Activated naive CD4-positive, alpha-beta T cell treated with anti-CD3 and anti-CD28 coated beads, Interleukin-2, amount 50 U/mL, for 72 hours (primary cell): ENCODE measurements at regions not wholly inside any gene's neighbourhood (a gene's known extent, or its start where the extent isn't known, plus 50 kb on each side); places are given as distances from the start of the nearest gene placed in this dataset.
"Not testable (repeated sequence)": the region's sequence is repeated elsewhere in the genome, so short reads cannot be mapped to it uniquely, and the experiment has no call there.

ENCODE experiments used
- ATAC-seq, 2 donors: fragments of 150-1000 bp; cut with Tn5 transposase; 2 replicates each; pipeline ENCODE4 v1.10.0; 2021; ENCODE audit warnings: mild to moderate bottlenecking in 2 of 2, moderate library complexity in 2 of 2
- DNase-seq, 2 donors: peaks; one replicate each; pipeline ENCODE4 v3.0.0; 2021 to 2022; ENCODE audit warnings: low spot score in 2 of 2
- H3K27ac Mint-ChIP-seq, 2 donors: one replicate each; pipeline ENCODE4 v1.8.0; 2022; ENCODE audit warnings: mild to moderate bottlenecking in 2 of 2, mixed read lengths in 2 of 2
- H3K36me3 Mint-ChIP-seq, 2 donors: one replicate each; pipeline ENCODE4 v1.8.0; 2022; ENCODE audit warnings: mixed read lengths in 2 of 2
- H3K9me3 Mint-ChIP-seq, 2 donors: one replicate each; pipeline ENCODE4 v1.8.0; 2022; ENCODE audit warnings: mixed read lengths in 2 of 2

GRCh38 chr5:171710451-171711024 is 75.1 kb upstream of the SMIM23 start:
- ATAC-seq (no peak), DNase-seq (no peak)
- H3K9me3 Mint-ChIP-seq, result no peaks in the 10 kb centered on the region
- H3K36me3 Mint-ChIP-seq, result no peaks in the 10 kb centered on the region
- H3K27ac Mint-ChIP-seq, result no peak overlapping the region

- no peak for DNase-seq
- no peak overlapping the region for H3K27ac Mint-ChIP-seq
- no peak for ATAC-seq
- H3K9me3 Mint-ChIP-seq, result no peaks in the 10 kb centered on the region
- H3K36me3 Mint-ChIP-seq, result no peaks in the 10 kb centered on the region
Measured at GRCh38 chr5:171711571-171711970, 74.0 kb upstream of the SMIM23 start.

DNA sequence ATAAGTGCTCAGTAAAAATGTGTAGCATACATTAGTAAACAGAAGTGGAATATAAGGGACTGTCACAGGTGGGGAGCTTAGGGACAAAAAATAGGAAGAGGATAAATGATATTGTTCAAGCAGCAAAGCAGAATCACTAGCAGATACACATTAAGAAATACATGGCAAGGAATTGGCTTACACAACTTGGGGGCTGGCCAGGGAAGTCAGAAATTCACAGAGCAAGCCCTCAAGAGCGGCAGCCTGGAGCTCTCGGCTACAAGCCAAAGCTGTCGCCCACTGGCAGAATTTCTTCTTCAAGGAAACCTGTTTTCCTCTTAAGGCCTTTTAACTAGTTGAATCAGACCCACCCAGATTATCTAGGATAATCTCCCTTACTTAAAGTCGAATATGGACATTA is 73.0 kb upstream of the SMIM23 start:
- no peak overlapping the region for H3K27ac Mint-ChIP-seq
- ATAC-seq (no peak), DNase-seq (no peak)
- H3K9me3 Mint-ChIP-seq, result no peaks in the 10 kb centered on the region
- no peaks in the 10 kb centered on the region for H3K36me3 Mint-ChIP-seq

- Mint-ChIP-seq H3K27ac (no peak overlapping the region), H3K9me3 (no peaks in the 10 kb centered on the region), H3K36me3 (no peaks in the 10 kb centered on the region)
- ATAC-seq, result no peak
- no peak for DNase-seq
Measured at GRCh38 chr5:171713152-171713551, 72.5 kb upstream of the SMIM23 start.

DNA sequence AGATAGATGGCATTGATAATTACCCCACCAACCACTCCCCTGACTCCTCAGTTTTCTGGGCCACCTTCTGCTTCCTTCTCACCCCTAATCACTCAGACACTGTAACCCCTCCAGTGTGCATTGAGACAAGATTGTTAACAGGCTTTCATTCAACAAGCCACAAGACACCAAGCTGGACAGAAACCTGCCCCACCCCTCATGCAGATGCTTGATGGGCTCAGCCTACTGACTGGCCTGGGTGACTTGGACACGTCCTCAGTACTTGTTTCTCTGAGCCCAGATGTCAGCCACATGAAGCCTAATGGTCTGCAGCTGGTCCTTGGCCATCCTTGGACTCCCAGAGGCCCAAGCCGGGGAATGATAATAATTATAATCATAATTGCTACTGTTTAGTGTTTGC is 71.4 kb upstream of the SMIM23 start:
- H3K27ac Mint-ChIP-seq, result no peak overlapping the region
- no peak for DNase-seq
- no peak for ATAC-seq
- no peaks in the 10 kb centered on the region for H3K9me3 Mint-ChIP-seq
- H3K36me3 Mint-ChIP-seq, result no peaks in the 10 kb centered on the region

DNA sequence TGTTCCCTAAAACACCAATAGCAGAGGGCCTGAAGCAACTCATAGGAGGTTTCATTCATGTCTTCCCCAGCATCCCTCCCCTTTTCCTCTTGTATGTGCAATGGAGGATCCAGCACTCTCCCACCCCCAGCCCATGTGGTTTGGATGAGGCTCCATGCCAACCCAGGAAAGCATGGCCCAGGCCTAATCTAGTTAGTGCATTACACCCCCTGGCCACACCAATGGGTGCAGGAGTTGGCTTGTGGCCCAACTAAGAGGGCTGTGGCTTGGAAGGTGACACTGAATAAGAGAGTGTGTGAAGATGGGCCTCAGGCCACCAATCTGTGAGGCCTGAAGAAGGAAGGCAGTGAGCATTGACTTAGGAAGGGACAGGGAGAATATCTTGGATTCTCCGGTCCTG is 70.8 kb upstream of the SMIM23 start:
- ATAC-seq (no peak), DNase-seq (no peak)
- no peaks in the 10 kb centered on the region for H3K36me3 Mint-ChIP-seq
- no peaks in the 10 kb centered on the region for H3K9me3 Mint-ChIP-seq
- no peak overlapping the region for H3K27ac Mint-ChIP-seq

DNA sequence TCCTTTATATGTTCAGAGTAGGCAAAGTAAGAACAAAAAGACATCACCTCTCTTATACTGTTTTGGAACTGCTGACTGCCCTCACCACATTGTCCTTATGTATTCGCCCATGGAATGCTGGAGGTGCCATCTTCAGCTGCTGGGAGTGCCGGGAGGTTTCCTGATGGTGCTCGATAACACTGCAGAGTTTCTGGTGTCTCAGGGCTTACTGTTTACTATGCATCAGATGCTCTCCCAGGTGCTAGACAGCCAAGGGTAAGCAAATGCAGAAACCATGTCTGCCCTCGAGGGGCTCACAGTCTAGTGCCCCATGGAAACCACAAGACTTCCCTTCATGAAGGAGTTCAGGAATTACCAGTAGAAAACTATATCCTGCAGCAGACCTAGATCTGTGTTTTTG is 70.1 kb upstream of the SMIM23 start:
- Mint-ChIP-seq H3K27ac (no peak overlapping the region), H3K9me3 (no peaks in the 10 kb centered on the region), H3K36me3 (no peaks in the 10 kb centered on the region)
- ATAC-seq (no peak), DNase-seq (no peak)

GRCh38 chr5:171720086-171720485 is 65.5 kb upstream of the SMIM23 start:
- ATAC-seq, result no peak
- peaks cover 0 to 4% of the 10 kb centered on the region in 2 donors for H3K36me3 Mint-ChIP-seq
- DNase-seq, result no peak
- no peaks in the 10 kb centered on the region for H3K9me3 Mint-ChIP-seq
- no peak overlapping the region for H3K27ac Mint-ChIP-seq

DNA sequence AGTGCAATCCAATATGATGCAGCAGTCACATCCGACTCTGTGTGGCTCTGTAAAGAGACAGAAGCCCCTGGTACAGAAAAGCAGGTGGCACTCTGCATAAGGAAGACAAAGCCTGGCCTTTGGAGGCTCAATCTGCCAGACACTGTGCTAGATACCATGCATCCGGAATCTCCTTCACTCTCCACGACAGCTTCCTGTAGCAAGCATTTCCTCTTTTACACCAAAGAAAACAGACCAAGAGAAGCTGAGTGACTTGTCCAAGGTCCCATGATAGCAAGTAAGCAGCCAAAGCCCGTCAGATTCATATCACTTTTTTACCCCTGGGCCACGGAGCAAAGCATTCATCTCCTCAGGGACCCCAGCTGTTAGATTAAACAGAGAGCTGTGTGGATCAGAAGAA is 64.2 kb upstream of the SMIM23 start:
- Mint-ChIP-seq H3K27ac (no peak overlapping the region), H3K9me3 (peaks cover 9 to 10% of the 10 kb centered on the region in 2 donors), H3K36me3 (peaks cover 9 to 13% of the 10 kb centered on the region in 2 donors)
- DNase-seq (no peak), ATAC-seq (no peak)

- ATAC-seq, result no peak
- H3K9me3 Mint-ChIP-seq, result peaks cover 12% of the 10 kb centered on the region in 2 donors
- no peak overlapping the region for H3K27ac Mint-ChIP-seq
- no peak for DNase-seq
- peaks cover 17 to 26% of the 10 kb centered on the region in 2 donors for H3K36me3 Mint-ChIP-seq
Measured at GRCh38 chr5:171724468-171725204, 61.0 kb upstream of the SMIM23 start.

DNA sequence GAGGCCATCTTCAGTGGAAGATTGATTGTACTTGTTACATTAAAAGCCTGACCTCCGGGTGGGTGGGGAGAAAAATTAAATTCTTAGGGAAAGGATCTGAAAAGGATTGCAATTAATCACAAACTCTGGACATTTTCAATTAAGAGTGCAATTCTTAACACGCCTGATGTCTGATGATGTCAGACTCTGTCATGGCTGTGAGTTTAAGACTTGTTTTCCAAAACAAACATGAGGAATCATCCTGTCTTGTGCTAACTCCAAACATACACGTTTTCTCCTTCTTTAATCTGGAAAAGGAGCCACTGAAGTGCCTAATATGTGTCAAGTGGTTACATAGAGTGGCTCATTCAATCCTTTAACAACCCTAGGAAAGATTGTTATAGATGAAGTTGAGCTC is 60.4 kb upstream of the SMIM23 start:
- Mint-ChIP-seq H3K9me3 (peaks cover 12% of the 10 kb centered on the region in 2 donors), H3K27ac (no peak overlapping the region), H3K36me3 (peaks cover 17 to 26% of the 10 kb centered on the region in 2 donors)
- no peak for DNase-seq
- ATAC-seq, result no peak

- peaks cover 17 to 26% of the 10 kb centered on the region in 2 donors for H3K36me3 Mint-ChIP-seq
- H3K27ac Mint-ChIP-seq, ATAC-seq, DNase-seq: not testable (repeated sequence)
- H3K9me3 Mint-ChIP-seq, result peaks cover 12% of the 10 kb centered on the region in 2 donors
Measured at GRCh38 chr5:171726819-171727218, 58.8 kb upstream of the SMIM23 start.

- DNase-seq (no peak), ATAC-seq (no peak)
- H3K36me3 Mint-ChIP-seq, result peaks cover 17 to 26% of the 10 kb centered on the region in 2 donors
- peaks cover 12% of the 10 kb centered on the region in 2 donors for H3K9me3 Mint-ChIP-seq
- no peak overlapping the region for H3K27ac Mint-ChIP-seq
Measured at GRCh38 chr5:171728686-171729085, 56.9 kb upstream of the SMIM23 start.
